ENCODE measurements at regions not wholly inside any gene's neighbourhood (a gene's known extent, or its start where the extent isn't known, plus 50 kb on each side); places are given as distances from the start of the nearest gene placed in this dataset.

- TF ChIP-seq CTCF (conservative IDR thresholded peaks at IDR 0.05; ENCODE audit: low read length): no peak
- no peak for TF ChIP-seq EZH2phosphoT487 (IDR thresholded peaks at IDR 0.05; ENCODE audit: borderline replicate concordance, low read depth, low read length)
Measured at GRCh38 chr6:119614138-119614537, 264.6 kb upstream of the MAN1A1 start.
